HEK293 (cell line): ENCODE measurements at regions not wholly inside any gene's neighbourhood (a gene's known extent, or its start where the extent isn't known, plus 50 kb on each side); places are given as distances from the start of the nearest gene placed in this dataset.
"Not testable (repeated sequence)": the region's sequence is repeated elsewhere in the genome, so short reads cannot be mapped to it uniquely, and the experiment has no call there.

ENCODE experiments used
- CTCF ChIA-PET: fragments of 350-600 bp; formaldehyde crosslinking; extraction: SDS; loops from one replicate; lab custom pipeline; 2021; ENCODE audit warnings: antibody characterized with exemption; lab: Yijun Ruan, JAX
- POLR2A ChIA-PET: fragments of 300-600 bp; formaldehyde crosslinking; extraction: SDS; loops from one replicate; lab custom pipeline; 2020; ENCODE audit warnings: antibody characterized with exemption, inconsistent platforms; lab: Yijun Ruan, JAX
- H3K27ac ChIP-seq: fragments of 200-500 bp; sonication (Bioruptor generic); 2 replicates; pipeline ENCODE4 v1.5.1; 2014; ENCODE audit warnings: low read depth, low read length, control low read depth, inconsistent platforms; ENCODE audit errors: extremely low read depth
- H3K36me3 ChIP-seq, 2 experiments: fragments of 200-500 bp in 1 of 2; sonication (Bioruptor generic) in 1 of 2; 1 replicate in 1 of 2; 2 replicates in 1 of 2; pipeline ENCODE4 v1.5.1; 2014 to 2017; ENCODE audit warnings: inconsistent platforms in 2 of 2, low read length in 2 of 2; ENCODE audit not compliant: control insufficient read depth in 2 of 2, insufficient read depth in 1 of 2
- H3K4me1 ChIP-seq: fragments of 200-500 bp; sonication (Bioruptor generic); 2 replicates; pipeline ENCODE4 v1.5.1; 2014; ENCODE audit warnings: mild to moderate bottlenecking, low read length, inconsistent platforms; ENCODE audit not compliant: control insufficient read depth, insufficient read depth
- H3K4me3 ChIP-seq: 2 replicates; pipeline ENCODE4 v1.5.1; 2011; ENCODE audit warnings: low read depth, mild to moderate bottlenecking, control low read depth, low read length, moderate library complexity
- H3K9me3 ChIP-seq: fragments of 200-500 bp; sonication (Bioruptor generic); 2 replicates; pipeline ENCODE4 v1.5.1; 2014; ENCODE audit warnings: low read depth, low read length, inconsistent platforms; ENCODE audit not compliant: control insufficient read depth, insufficient read depth
- HOXC10 ChIP-seq: sonication (generic); formaldehyde crosslinking; IDR thresholded peaks from 2 replicates; pipeline ENCODE4 v1.8.1; 2023; ENCODE audit warnings: mild to moderate bottlenecking, missing genetic modification reagents
- OVOL3 ChIP-seq: fragments of 450-650 bp; formaldehyde crosslinking; IDR thresholded peaks from 2 replicates; pipeline ENCODE4 v1.5.1; 2016; ENCODE audit warnings: missing biosample characterization, missing genetic modification characterization
- SP3 ChIP-seq: fragments of 450-650 bp; formaldehyde crosslinking; IDR thresholded peaks from 2 replicates; pipeline ENCODE4 v1.5.1; 2016; ENCODE audit warnings: missing biosample characterization, missing genetic modification characterization
- TCF7L2 ChIP-seq: IDR thresholded peaks from 2 replicates; pipeline ENCODE4 v1.6.1; 2011; ENCODE audit warnings: low read depth, mild to moderate bottlenecking, inconsistent platforms, low read length, moderate library complexity, borderline replicate concordance
- YY1 ChIP-seq: fragments of 450-650 bp; formaldehyde crosslinking; IDR thresholded peaks from 2 replicates; pipeline ENCODE4 v1.5.1; 2018; ENCODE audit warnings: missing biosample characterization, missing genetic modification characterization
- ZNF16 ChIP-seq: fragments of 450-650 bp; formaldehyde crosslinking; IDR thresholded peaks from 2 replicates; pipeline ENCODE4 v1.5.1; 2016; ENCODE audit warnings: low read depth, missing biosample characterization, missing genetic modification characterization
- ZNF175 ChIP-seq: fragments of 450-650 bp; formaldehyde crosslinking; IDR thresholded peaks from 2 replicates; pipeline ENCODE4 v1.5.1; 2016; ENCODE audit warnings: missing biosample characterization, missing genetic modification characterization
- ZNF223 ChIP-seq: fragments of 450-650 bp; formaldehyde crosslinking; IDR thresholded peaks from 2 replicates; pipeline ENCODE4 v1.5.1; 2016; ENCODE audit warnings: missing biosample characterization, missing genetic modification characterization
- ZNF292 ChIP-seq: fragments of 450-650 bp; formaldehyde crosslinking; IDR thresholded peaks from 2 replicates; pipeline ENCODE4 v1.5.1; 2016; ENCODE audit warnings: low read depth, missing biosample characterization, missing genetic modification characterization, borderline replicate concordance
- ZNF311 ChIP-seq: fragments of 450-650 bp; formaldehyde crosslinking; IDR thresholded peaks from 2 replicates; pipeline ENCODE4 v1.5.1; 2017; ENCODE audit warnings: missing biosample characterization, missing genetic modification characterization, borderline replicate concordance
- ZNF335 ChIP-seq: fragments of 450-650 bp; formaldehyde crosslinking; conservative IDR thresholded peaks from 2 replicates; pipeline ENCODE4 v1.5.1; 2016; ENCODE audit warnings: missing biosample characterization, missing genetic modification characterization
- ZNF394 ChIP-seq: fragments of 450-650 bp; formaldehyde crosslinking; IDR thresholded peaks from 2 replicates; pipeline ENCODE4 v1.5.1; 2016; ENCODE audit warnings: missing biosample characterization, missing genetic modification characterization, mild to moderate bottlenecking, moderate library complexity, borderline replicate concordance
- ZNF548 ChIP-seq: fragments of 450-650 bp; formaldehyde crosslinking; IDR thresholded peaks from 2 replicates; pipeline ENCODE4 v1.5.1; 2016; ENCODE audit warnings: missing biosample characterization, missing genetic modification characterization
- ZNF571 ChIP-seq: fragments of 450-650 bp; formaldehyde crosslinking; IDR thresholded peaks from 2 replicates; pipeline ENCODE4 v1.5.0; 2017; ENCODE audit warnings: missing biosample characterization, missing genetic modification characterization
- ZNF654 ChIP-seq: fragments of 450-650 bp; formaldehyde crosslinking; IDR thresholded peaks from 2 replicates; pipeline ENCODE4 v1.5.1; 2016; ENCODE audit warnings: low read depth, missing biosample characterization, missing genetic modification characterization
- ZNF677 ChIP-seq: fragments of 450-650 bp; IDR thresholded peaks from 2 replicates; pipeline ENCODE4 v1.5.0; 2018; ENCODE audit warnings: missing biosample characterization, mild to moderate bottlenecking, missing genetic modification characterization, moderate library complexity
- ZNF707 ChIP-seq: fragments of 450-650 bp; formaldehyde crosslinking; IDR thresholded peaks from 2 replicates; pipeline ENCODE4 v1.5.1; 2016; ENCODE audit warnings: missing biosample characterization, missing genetic modification characterization
- ZNF747 ChIP-seq: fragments of 450-650 bp; formaldehyde crosslinking; IDR thresholded peaks from 2 replicates; pipeline ENCODE4 v1.5.1; 2016; ENCODE audit warnings: missing biosample characterization, missing genetic modification characterization
- ZNF777 ChIP-seq: fragments of 450-650 bp; formaldehyde crosslinking; IDR thresholded peaks from 2 replicates; pipeline ENCODE4 v1.5.1; 2017; ENCODE audit warnings: missing biosample characterization, missing genetic modification characterization, borderline replicate concordance
- ZNF837 ChIP-seq: fragments of 450-650 bp; formaldehyde crosslinking; IDR thresholded peaks from 2 replicates; pipeline ENCODE4 v1.5.1; 2016; ENCODE audit warnings: missing biosample characterization, missing genetic modification characterization
- ZXDB ChIP-seq: fragments of 450-650 bp; formaldehyde crosslinking; IDR thresholded peaks from 2 replicates; pipeline ENCODE4 v1.5.1; 2016; ENCODE audit warnings: missing biosample characterization, missing genetic modification characterization
- TF ChIP-seq, protein P1 (sequence below): sonication (generic); formaldehyde crosslinking; IDR thresholded peaks from 2 replicates; pipeline ENCODE4 v1.8.1; 2022; ENCODE audit warnings: mild to moderate bottlenecking, moderate library complexity, missing genetic modification reagents
- TF ChIP-seq, protein P2 (sequence below): fragments of 450-650 bp; formaldehyde crosslinking; IDR thresholded peaks from 2 replicates; pipeline ENCODE4 v1.5.1; 2016; ENCODE audit warnings: missing biosample characterization, missing genetic modification characterization
- TF ChIP-seq, protein P3 (sequence below): fragments of 450-650 bp; formaldehyde crosslinking; IDR thresholded peaks from 2 replicates; pipeline ENCODE4 v1.5.1; 2016; ENCODE audit warnings: missing biosample characterization, missing genetic modification characterization
- TF ChIP-seq, protein P4 (sequence below): fragments of 450-650 bp; formaldehyde crosslinking; IDR thresholded peaks from 2 replicates; pipeline ENCODE4 v1.5.1; 2016; ENCODE audit warnings: missing biosample characterization, missing genetic modification characterization

DNA sequence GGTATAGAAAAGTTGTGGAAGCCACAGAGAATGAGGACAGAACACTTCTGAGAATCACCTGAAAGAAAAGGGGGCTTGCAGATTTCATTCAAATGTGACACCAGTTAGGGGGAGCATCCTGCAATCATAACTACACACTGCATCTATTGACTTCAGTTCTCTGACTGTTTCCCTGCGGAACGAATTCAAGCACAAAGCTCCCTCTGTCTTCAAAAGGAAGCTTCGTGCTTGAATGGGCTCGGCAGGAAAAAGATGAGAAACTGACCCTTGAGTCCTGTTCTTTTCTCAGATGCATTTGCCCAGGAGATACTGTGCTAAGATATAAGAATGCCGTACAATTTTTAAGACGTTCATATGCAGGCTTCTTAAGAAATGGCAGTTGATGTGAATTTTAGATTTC, 2000.4 kb upstream of the RAG2 start:
- Histone ChIP-seq H3K36me3 (no peaks in the 10 kb centered on the region), H3K9me3 (no peaks in the 10 kb centered on the region), H3K27ac (no peak overlapping the region), H3K4me3 (no peak overlapping the region), H3K4me1 (no peaks in the 10 kb centered on the region)
- TF ChIP-seq ZNF16 (tag by site-specific recombination) (no peak), ZNF175 (tag by site-specific recombination) (no peak), TCF7L2 (no peak), ZNF837 (tag by site-specific recombination) (no peak), ZNF394 (tag by site-specific recombination) (no peak), ZNF747 (tag by site-specific recombination) (no peak), ZNF292 (tag by site-specific recombination) (no peak), ZNF335 (tag by site-specific recombination) (no peak), ZXDB (tag by site-specific recombination) (no peak), ZNF654 (no peak), ZNF707 (tag by site-specific recombination) (no peak), ZNF548 (tag by site-specific recombination) (no peak), YY1 (tag by site-specific recombination) (no peak), ZNF777 (tag by site-specific recombination) (no peak), ZNF311 (tag by site-specific recombination) (no peak), ZNF571 (tag by site-specific recombination) (no peak)
- TF ChIP-seq, protein P1, sequence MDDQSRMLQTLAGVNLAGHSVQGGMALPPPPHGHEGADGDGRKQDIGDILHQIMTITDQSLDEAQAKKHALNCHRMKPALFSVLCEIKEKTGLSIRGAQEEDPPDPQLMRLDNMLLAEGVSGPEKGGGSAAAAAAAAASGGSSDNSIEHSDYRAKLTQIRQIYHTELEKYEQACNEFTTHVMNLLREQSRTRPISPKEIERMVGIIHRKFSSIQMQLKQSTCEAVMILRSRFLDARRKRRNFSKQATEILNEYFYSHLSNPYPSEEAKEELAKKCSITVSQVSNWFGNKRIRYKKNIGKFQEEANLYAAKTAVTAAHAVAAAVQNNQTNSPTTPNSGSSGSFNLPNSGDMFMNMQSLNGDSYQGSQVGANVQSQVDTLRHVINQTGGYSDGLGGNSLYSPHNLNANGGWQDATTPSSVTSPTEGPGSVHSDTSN (CRISPR knock-in tag) = no peak
- TF ChIP-seq, protein P2, sequence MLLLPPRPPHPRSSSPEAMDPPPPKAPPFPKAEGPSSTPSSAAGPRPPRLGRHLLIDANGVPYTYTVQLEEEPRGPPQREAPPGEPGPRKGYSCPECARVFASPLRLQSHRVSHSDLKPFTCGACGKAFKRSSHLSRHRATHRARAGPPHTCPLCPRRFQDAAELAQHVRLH (tag by site-specific recombination) = no peak
- TF ChIP-seq, protein P3, sequence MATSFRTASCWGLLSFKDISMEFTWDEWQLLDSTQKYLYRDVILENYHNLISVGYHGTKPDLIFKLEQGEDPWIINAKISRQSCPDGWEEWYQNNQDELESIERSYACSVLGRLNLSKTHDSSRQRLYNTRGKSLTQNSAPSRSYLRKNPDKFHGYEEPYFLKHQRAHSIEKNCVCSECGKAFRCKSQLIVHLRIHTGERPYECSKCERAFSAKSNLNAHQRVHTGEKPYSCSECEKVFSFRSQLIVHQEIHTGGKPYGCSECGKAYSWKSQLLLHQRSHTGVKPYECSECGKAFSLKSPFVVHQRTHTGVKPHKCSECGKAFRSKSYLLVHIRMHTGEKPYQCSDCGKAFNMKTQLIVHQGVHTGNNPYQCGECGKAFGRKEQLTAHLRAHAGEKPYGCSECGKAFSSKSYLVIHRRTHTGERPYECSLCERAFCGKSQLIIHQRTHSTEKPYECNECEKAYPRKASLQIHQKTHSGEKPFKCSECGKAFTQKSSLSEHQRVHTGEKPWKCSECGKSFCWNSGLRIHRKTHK (tag by site-specific recombination) = no peak
- CTCF ChIA-PET = no interaction called here
- POLR2A ChIA-PET = no interaction called here

DNA sequence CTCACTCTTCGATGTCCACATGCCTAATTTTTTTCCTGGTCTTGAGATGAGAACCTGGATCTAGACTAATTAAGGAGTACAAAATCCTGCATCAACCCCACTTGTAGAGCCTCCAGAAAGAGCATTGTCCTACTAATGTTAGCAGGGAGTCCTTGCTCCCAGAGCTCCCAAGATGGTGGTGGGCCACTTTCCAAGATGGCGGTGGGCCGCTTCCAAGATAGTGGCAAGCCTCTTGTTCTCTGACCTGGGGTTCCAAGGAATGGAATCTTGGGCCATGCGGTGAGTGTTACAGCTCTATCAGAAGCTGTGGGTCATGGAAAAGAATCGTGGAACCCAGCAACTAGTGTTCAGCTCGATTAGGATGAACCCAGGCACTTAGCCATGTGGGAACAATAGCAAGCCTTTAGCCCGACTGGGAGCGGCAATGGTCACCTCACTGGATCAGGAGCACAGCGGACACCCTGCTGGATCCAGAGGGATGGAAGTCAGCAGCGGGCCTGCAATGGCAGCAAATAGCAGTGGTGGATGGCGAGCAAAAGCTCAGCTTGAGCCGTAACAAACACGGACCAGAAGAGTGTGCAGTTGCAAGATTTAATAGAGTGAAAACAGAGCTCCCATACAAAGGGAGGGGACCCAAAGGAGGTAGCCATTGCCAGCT, 1997.5 kb upstream of the RAG2 start:
- H3K27ac ChIP-seq, H3K9me3 ChIP-seq, POLR2A ChIA-PET, CTCF ChIA-PET, H3K4me1 ChIP-seq, H3K4me3 ChIP-seq, H3K36me3 ChIP-seq: not testable (repeated sequence)

DNA sequence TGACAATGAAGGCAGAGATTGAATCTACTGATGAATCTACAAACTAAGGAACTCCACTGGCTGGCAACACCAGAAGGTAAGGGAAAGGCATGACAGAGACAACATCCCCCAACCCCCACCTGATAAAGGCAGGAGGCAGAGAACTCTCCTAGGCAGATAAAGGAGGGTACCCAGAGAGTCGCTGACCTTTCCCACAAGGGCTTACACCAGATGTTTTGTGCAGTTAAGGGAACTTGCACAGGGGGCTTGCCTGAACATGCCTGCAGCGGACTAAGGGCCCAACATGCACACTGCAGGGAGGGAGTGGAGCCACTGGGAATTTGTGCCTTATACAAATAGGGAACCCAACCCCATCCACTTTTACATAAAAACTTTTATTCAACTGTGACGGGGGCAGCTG, 1996.9 kb upstream of the RAG2 start:
- ChIA-PET CTCF (no interaction called here), POLR2A (no interaction called here)
- TF ChIP-seq HOXC10 (CRISPR knock-in tag) = no peak
- TF ChIP-seq OVOL3 (tag by site-specific recombination) = no peak
- TF ChIP-seq SP3 (tag by site-specific recombination) = no peak
- TF ChIP-seq TCF7L2 = no peak
- no peak for TF ChIP-seq ZNF223 (tag by site-specific recombination)
- TF ChIP-seq, protein P4, sequence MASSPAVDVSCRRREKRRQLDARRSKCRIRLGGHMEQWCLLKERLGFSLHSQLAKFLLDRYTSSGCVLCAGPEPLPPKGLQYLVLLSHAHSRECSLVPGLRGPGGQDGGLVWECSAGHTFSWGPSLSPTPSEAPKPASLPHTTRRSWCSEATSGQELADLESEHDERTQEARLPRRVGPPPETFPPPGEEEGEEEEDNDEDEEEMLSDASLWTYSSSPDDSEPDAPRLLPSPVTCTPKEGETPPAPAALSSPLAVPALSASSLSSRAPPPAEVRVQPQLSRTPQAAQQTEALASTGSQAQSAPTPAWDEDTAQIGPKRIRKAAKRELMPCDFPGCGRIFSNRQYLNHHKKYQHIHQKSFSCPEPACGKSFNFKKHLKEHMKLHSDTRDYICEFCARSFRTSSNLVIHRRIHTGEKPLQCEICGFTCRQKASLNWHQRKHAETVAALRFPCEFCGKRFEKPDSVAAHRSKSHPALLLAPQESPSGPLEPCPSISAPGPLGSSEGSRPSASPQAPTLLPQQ (tag by site-specific recombination) = no peak
- no peak for TF ChIP-seq ZNF677 (tag by site-specific recombination)
- H3K4me1 ChIP-seq = no peaks in the 10 kb centered on the region
- H3K9me3 ChIP-seq = no peaks in the 10 kb centered on the region
- H3K27ac ChIP-seq = no peak overlapping the region
- H3K36me3 ChIP-seq = no peaks in the 10 kb centered on the region
- no peak overlapping the region for H3K4me3 ChIP-seq
